ENCODE measurements at regions not wholly inside any gene's neighbourhood (a gene's known extent, or its start where the extent isn't known, plus 50 kb on each side); places are given as distances from the start of the nearest gene placed in this dataset.

DNA sequence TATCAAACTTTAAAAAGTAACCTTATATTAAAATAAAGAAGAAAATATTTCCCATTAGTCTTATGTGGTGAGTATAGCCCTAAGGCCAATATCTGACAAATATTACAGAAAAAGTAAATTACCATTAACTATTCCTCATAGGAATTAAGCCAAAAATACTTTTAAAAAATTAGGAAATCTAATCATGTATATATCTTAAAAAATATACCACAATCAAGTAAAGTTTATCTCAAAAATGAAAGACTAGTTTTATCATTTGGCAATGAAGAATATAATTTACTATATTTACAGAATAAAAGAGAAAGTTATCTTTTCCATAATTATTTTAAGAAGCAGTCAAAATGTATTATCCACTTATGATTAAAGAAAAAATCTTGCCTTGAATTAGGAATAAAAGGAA lies 458.8 kb upstream of the ZNF462 start:
- TF ChIP-seq, protein P1, sequence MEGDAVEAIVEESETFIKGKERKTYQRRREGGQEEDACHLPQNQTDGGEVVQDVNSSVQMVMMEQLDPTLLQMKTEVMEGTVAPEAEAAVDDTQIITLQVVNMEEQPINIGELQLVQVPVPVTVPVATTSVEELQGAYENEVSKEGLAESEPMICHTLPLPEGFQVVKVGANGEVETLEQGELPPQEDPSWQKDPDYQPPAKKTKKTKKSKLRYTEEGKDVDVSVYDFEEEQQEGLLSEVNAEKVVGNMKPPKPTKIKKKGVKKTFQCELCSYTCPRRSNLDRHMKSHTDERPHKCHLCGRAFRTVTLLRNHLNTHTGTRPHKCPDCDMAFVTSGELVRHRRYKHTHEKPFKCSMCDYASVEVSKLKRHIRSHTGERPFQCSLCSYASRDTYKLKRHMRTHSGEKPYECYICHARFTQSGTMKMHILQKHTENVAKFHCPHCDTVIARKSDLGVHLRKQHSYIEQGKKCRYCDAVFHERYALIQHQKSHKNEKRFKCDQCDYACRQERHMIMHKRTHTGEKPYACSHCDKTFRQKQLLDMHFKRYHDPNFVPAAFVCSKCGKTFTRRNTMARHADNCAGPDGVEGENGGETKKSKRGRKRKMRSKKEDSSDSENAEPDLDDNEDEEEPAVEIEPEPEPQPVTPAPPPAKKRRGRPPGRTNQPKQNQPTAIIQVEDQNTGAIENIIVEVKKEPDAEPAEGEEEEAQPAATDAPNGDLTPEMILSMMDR (IDR thresholded peaks at IDR 0.05), result no peak
- TF ChIP-seq POLR2A (IDR thresholded peaks at IDR 0.05), result no peak

Measured in Peyer's patch (tissue), 4 donors.